Trophoblast cell (in vitro differentiated cells and primary cell): ENCODE measurements at regions not wholly inside any gene's neighbourhood (a gene's known extent, or its start where the extent isn't known, plus 50 kb on each side); places are given as distances from the start of the nearest gene placed in this dataset.

Experiments
- DNase-seq, 2 donors: peaks; one replicate each; pipeline ENCODE4 v3.0.0-alpha.2; 2016
- H2AFZ ChIP-seq: 2 replicates; pipeline ENCODE4 v1.6.1; 2013; ENCODE audit warnings: low read length, moderate library complexity, mild to moderate bottlenecking; ENCODE audit not compliant: insufficient read depth, poor library complexity
- H2AK5ac ChIP-seq: 2 replicates; pipeline ENCODE4 v1.6.1; 2013; ENCODE audit warnings: mild to moderate bottlenecking, low read length
- H2BK120ac ChIP-seq: 2 replicates; pipeline ENCODE4 v1.6.1; 2013; ENCODE audit warnings: low read length, mild to moderate bottlenecking, moderate library complexity; ENCODE audit not compliant: insufficient read depth, poor library complexity
- H2BK12ac ChIP-seq: 2 replicates; pipeline ENCODE4 v1.6.1; 2013; ENCODE audit warnings: mild to moderate bottlenecking, low read length, moderate library complexity
- H2BK5ac ChIP-seq: 2 replicates; pipeline ENCODE4 v1.6.1; 2013; ENCODE audit warnings: low read length, low read depth, moderate library complexity, mild to moderate bottlenecking; ENCODE audit not compliant: poor library complexity
- H3K14ac ChIP-seq: 2 replicates; pipeline ENCODE4 v1.6.1; 2013; ENCODE audit warnings: mild to moderate bottlenecking, low read length
- H3K18ac ChIP-seq: 2 replicates; pipeline ENCODE4 v1.6.1; 2013; ENCODE audit warnings: mild to moderate bottlenecking, low read length
- H3K23ac ChIP-seq: 2 replicates; pipeline ENCODE4 v1.6.1; 2013; ENCODE audit warnings: low read length
- H3K27ac ChIP-seq: 2 replicates; pipeline ENCODE4 v1.5.1; 2013; ENCODE audit warnings: low read depth, mild to moderate bottlenecking, inconsistent platforms, low read length, moderate library complexity
- H3K27me3 ChIP-seq: 2 replicates; pipeline ENCODE4 v1.6.1; 2013; ENCODE audit warnings: inconsistent platforms, mild to moderate bottlenecking, low read length, moderate library complexity; ENCODE audit not compliant: insufficient read depth
- H3K36me3 ChIP-seq, 2 experiments: 1 replicate in 1 of 2; 2 replicates in 1 of 2; pipeline ENCODE4 v1.6.1; 2013; ENCODE audit warnings: low read length in 2 of 2, mild to moderate bottlenecking in 2 of 2, moderate library complexity in 1 of 2; ENCODE audit not compliant: insufficient read depth in 2 of 2, control insufficient read depth in 1 of 2
- H3K4ac ChIP-seq: 2 replicates; pipeline ENCODE4 v1.6.1; 2013; ENCODE audit warnings: low read depth, mild to moderate bottlenecking, low read length, moderate library complexity
- H3K4me1 ChIP-seq, 2 experiments: 1 replicate in 1 of 2; 2 replicates in 1 of 2; pipeline ENCODE4 v1.6.1; 2013; ENCODE audit warnings: low read length in 2 of 2, mild to moderate bottlenecking in 2 of 2, moderate library complexity in 1 of 2; ENCODE audit not compliant: insufficient read depth in 2 of 2, control insufficient read depth in 1 of 2
- H3K4me2 ChIP-seq: 2 replicates; pipeline ENCODE4 v1.6.1; 2013; ENCODE audit warnings: inconsistent platforms, mild to moderate bottlenecking, low read length, moderate library complexity
- H3K4me3 ChIP-seq: 2 replicates; pipeline ENCODE4 v1.5.1; 2013; ENCODE audit warnings: mild to moderate bottlenecking, low read depth, low read length, inconsistent platforms
- H3K79me1 ChIP-seq: one replicate; pipeline ENCODE4 v1.6.1; 2013; ENCODE audit warnings: low read length
- H3K79me2 ChIP-seq: 2 replicates; pipeline ENCODE4 v1.6.1; 2013; ENCODE audit warnings: low read length, mild to moderate bottlenecking; ENCODE audit not compliant: control insufficient read depth, insufficient read depth, poor library complexity
- H3K9ac ChIP-seq: 2 replicates; pipeline ENCODE4 v1.6.1; 2013; ENCODE audit warnings: mild to moderate bottlenecking, low read length
- H3K9me3 ChIP-seq: 2 replicates; pipeline ENCODE4 v1.6.1; 2013; ENCODE audit warnings: low read depth, mild to moderate bottlenecking, control low read depth, inconsistent platforms, low read length; ENCODE audit not compliant: insufficient read depth
- H4K12ac ChIP-seq: 2 replicates; pipeline ENCODE4 v1.6.1; 2013; ENCODE audit warnings: low read depth, mild to moderate bottlenecking, low read length, moderate library complexity
- H4K8ac ChIP-seq: 2 replicates; pipeline ENCODE4 v1.6.1; 2013; ENCODE audit warnings: low read depth, mild to moderate bottlenecking, low read length, moderate library complexity
- H4K91ac ChIP-seq: one replicate; pipeline ENCODE4 v1.6.1; 2013; ENCODE audit warnings: low read depth, mild to moderate bottlenecking, low read length, moderate library complexity
- WGBS: extraction: QIAGEN DNeasy Blood & Tissue Kit; methylation state at CpG from one replicate; pipeline ENCODE4 v1.1.7; 2013; ENCODE audit warnings: missing lambda C conversion rate; ENCODE audit not compliant: insufficient read length, insufficient coverage; ENCODE audit errors: extremely low coverage; 5-methylcytosine and 5-hydroxymethylcytosine counted together

- Histone ChIP-seq H3K4me1 (no peaks in the 10 kb centered on the region), H2BK5ac (no peak overlapping the region), H3K4me3 (no peak overlapping the region), H2BK120ac (no peak overlapping the region), H3K9ac (no peak overlapping the region), H4K12ac (no peak overlapping the region), H3K14ac (no peak overlapping the region), H3K27me3 (no peaks in the 10 kb centered on the region), H3K27ac (no peak overlapping the region), H3K4ac (no peak overlapping the region), H3K36me3 (no peaks in the 10 kb centered on the region), H3K18ac (no peak overlapping the region), H2AK5ac (no peak overlapping the region), H3K23ac (no peak overlapping the region), H4K91ac (no peak overlapping the region), H2BK12ac (no peak overlapping the region), H3K9me3 (no peaks in the 10 kb centered on the region), H4K8ac (no peak overlapping the region), H2AFZ (no peak overlapping the region), H3K79me2 (no peaks in the 10 kb centered on the region), H3K79me1 (no peaks in the 10 kb centered on the region), H3K4me2 (no peak overlapping the region)
- DNase-seq: no peak
- WGBS: no CpG with 5 or more reads among the region's 1 CpG
Measured at GRCh38 chr1:213435715-213436114, 384.7 kb downstream of the RPS6KC1 start.

GRCh38 chr1:213438339-213438738 lies 387.3 kb downstream of the RPS6KC1 start:
- Histone ChIP-seq H2BK5ac (no peak overlapping the region), H3K79me2 (no peaks in the 10 kb centered on the region), H2BK12ac (no peak overlapping the region), H3K36me3 (no peaks in the 10 kb centered on the region), H4K91ac (no peak overlapping the region), H4K12ac (no peak overlapping the region), H3K9me3 (no peaks in the 10 kb centered on the region), H3K4me3 (no peak overlapping the region), H2AK5ac (no peak overlapping the region), H3K4ac (no peak overlapping the region), H2AFZ (no peak overlapping the region), H3K4me1 (no peaks in the 10 kb centered on the region), H3K27ac (no peak overlapping the region), H3K18ac (no peak overlapping the region), H3K4me2 (no peak overlapping the region), H2BK120ac (no peak overlapping the region), H3K23ac (no peak overlapping the region), H3K27me3 (no peaks in the 10 kb centered on the region), H3K79me1 (no peaks in the 10 kb centered on the region), H4K8ac (no peak overlapping the region), H3K14ac (no peak overlapping the region), H3K9ac (no peak overlapping the region)
- DNase-seq: no peak

DNA sequence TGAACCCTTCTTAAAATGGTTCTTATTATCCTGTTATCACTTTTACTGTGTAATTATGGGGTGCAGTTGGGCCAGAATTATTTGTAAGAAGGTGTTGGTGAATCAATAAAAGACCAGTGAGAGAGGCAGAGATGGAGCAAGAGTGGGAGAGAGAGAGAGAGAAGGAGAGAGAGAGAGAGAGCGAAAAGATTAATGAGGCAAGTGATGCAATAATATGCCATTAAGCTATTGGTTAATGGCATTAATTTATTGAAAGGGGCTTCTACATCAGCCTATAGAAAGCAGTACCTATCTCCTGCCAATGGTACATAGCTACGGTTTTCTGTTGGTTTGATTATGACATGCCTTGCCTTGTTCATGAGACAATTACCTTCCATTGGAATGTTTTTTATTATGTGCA lies 388.7 kb downstream of the RPS6KC1 start:
- no peak overlapping the region for H2AK5ac ChIP-seq
- no peak overlapping the region for H2BK5ac ChIP-seq
- H3K9me3 ChIP-seq: no peaks in the 10 kb centered on the region
- no peaks in the 10 kb centered on the region for H3K4me1 ChIP-seq
- H3K79me2 ChIP-seq: peaks cover 2% of the 10 kb centered on the region
- no peak overlapping the region for H4K91ac ChIP-seq
- no peak overlapping the region for H4K12ac ChIP-seq
- H3K4me2 ChIP-seq: no peak overlapping the region
- H3K27me3 ChIP-seq: no peaks in the 10 kb centered on the region
- H3K9ac ChIP-seq: no peak overlapping the region
- H3K14ac ChIP-seq: no peak overlapping the region
- no peak overlapping the region for H3K4ac ChIP-seq
- no peak overlapping the region for H2BK120ac ChIP-seq
- H3K18ac ChIP-seq: no peak overlapping the region
- no peak overlapping the region for H3K23ac ChIP-seq
- H4K8ac ChIP-seq: no peak overlapping the region
- H3K27ac ChIP-seq: no peak overlapping the region
- H3K4me3 ChIP-seq: no peak overlapping the region
- H3K36me3 ChIP-seq: no peaks in the 10 kb centered on the region
- no CpG with 5 or more reads among the region's 2 CpGs for WGBS
- H2AFZ ChIP-seq: no peak overlapping the region
- peaks cover 1% of the 10 kb centered on the region for H3K79me1 ChIP-seq
- DNase-seq: no peak
- no peak overlapping the region for H2BK12ac ChIP-seq

DNA sequence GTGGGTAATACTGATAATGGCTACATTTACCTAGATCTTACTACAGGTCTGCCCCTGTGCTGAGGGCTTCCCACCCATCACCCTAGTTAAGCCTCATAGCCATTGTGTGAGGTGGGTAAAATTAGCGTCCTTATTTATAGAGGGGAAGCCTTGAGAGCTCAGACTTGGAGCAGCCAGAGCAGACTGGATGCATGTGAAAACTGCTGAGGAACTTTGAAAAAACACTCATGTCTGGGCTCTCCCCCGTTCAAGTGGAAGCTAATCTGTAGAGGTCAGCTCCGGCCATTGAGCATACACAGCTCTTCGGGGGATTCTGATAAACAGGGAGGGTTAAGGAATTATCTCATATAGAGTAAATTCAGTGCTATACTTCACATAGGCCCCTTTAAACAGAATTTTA lies 389.7 kb downstream of the RPS6KC1 start:
- no peak overlapping the region for H2AK5ac ChIP-seq
- no peak overlapping the region for H3K4me3 ChIP-seq
- H3K14ac ChIP-seq: no peak overlapping the region
- no peak overlapping the region for H2BK120ac ChIP-seq
- no peaks in the 10 kb centered on the region for H3K27me3 ChIP-seq
- no peak overlapping the region for H3K18ac ChIP-seq
- H4K8ac ChIP-seq: no peak overlapping the region
- H3K4ac ChIP-seq: no peak overlapping the region
- no peak for DNase-seq
- H4K12ac ChIP-seq: no peak overlapping the region
- no peak overlapping the region for H2BK12ac ChIP-seq
- H3K23ac ChIP-seq: no peak overlapping the region
- H3K27ac ChIP-seq: no peak overlapping the region
- H3K79me1 ChIP-seq: peaks cover 1% of the 10 kb centered on the region
- H3K4me2 ChIP-seq: no peak overlapping the region
- H3K79me2 ChIP-seq: peaks cover 2% of the 10 kb centered on the region
- no peak overlapping the region for H2BK5ac ChIP-seq
- H3K9ac ChIP-seq: no peak overlapping the region
- H3K9me3 ChIP-seq: no peaks in the 10 kb centered on the region
- no peak overlapping the region for H4K91ac ChIP-seq
- WGBS: no CpG with 5 or more reads among the region's 4 CpGs
- no peak overlapping the region for H2AFZ ChIP-seq
- no peaks in the 10 kb centered on the region for H3K36me3 ChIP-seq
- H3K4me1 ChIP-seq: peaks cover 0 to under 1% of the 10 kb centered on the region in 2 experiments
